ENCODE measurements at regions not wholly inside any gene's neighbourhood (a gene's known extent, or its start where the extent isn't known, plus 50 kb on each side); places are given as distances from the start of the nearest gene placed in this dataset.

DNA sequence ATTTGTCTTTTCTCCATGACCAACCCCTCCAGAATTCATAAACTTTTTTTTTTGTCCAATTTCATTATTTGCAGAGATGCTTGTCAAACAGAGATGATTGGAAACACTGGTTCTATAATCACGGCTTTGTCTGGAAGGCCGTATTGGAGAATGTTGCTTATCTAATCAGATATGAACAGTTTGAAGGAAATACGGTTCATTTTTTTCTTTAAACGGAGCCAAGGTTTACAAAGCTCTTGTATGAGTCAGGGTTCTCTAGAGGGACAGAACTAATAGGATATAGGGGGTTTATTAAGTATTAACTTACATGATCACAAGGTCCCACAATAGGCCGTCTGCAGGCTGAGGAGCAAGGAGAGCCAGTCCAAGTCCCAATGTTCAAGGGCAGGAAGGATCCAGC, 1415.8 kb downstream of the C4orf33 start:
- no peaks in the 10 kb centered on the region for H3K36me3 ChIP-seq (ENCODE audit: control insufficient read depth, insufficient read depth, low read length)
- no peak overlapping the region for H3K4me2 ChIP-seq (ENCODE audit: extremely low read depth, insufficient read depth, low read length)
- DNase-seq (ENCODE audit: low read depth in 2 of 2): peak in 1 of 2 donors; percentile 4
- H3K4me3 ChIP-seq (replicated peaks in 1 of 4; ENCODE audit: control extremely low read depth in 1 of 4, insufficient read depth in 1 of 4, low read depth in 3 of 4, low read length in 4 of 4): no peak overlapping the region
- H3K79me2 ChIP-seq (ENCODE audit: control insufficient read depth, insufficient read depth, low read length): no peaks in the 10 kb centered on the region
- H2AFZ ChIP-seq (ENCODE audit: low read length): no peak overlapping the region
- H4K20me1 ChIP-seq (ENCODE audit: control insufficient read depth, extremely low read depth, insufficient read depth, low read length): no peaks in the 10 kb centered on the region
- no peaks in the 10 kb centered on the region for H3K4me1 ChIP-seq (ENCODE audit: control insufficient read depth, extremely low read depth, insufficient read depth, low read length)
- H3K27ac ChIP-seq (ENCODE audit: insufficient read depth, low read length): no peak overlapping the region
- H3K9me3 ChIP-seq (ENCODE audit: control insufficient read depth, insufficient read depth, low read depth, low read length): no peaks in the 10 kb centered on the region
- H3K9ac ChIP-seq (ENCODE audit: insufficient read depth, low read length): no peak overlapping the region
- no peak for TF ChIP-seq EZH2 (IDR thresholded peaks at IDR 0.05; ENCODE audit: low read length, missing control alignments)
- TF ChIP-seq, protein P1, sequence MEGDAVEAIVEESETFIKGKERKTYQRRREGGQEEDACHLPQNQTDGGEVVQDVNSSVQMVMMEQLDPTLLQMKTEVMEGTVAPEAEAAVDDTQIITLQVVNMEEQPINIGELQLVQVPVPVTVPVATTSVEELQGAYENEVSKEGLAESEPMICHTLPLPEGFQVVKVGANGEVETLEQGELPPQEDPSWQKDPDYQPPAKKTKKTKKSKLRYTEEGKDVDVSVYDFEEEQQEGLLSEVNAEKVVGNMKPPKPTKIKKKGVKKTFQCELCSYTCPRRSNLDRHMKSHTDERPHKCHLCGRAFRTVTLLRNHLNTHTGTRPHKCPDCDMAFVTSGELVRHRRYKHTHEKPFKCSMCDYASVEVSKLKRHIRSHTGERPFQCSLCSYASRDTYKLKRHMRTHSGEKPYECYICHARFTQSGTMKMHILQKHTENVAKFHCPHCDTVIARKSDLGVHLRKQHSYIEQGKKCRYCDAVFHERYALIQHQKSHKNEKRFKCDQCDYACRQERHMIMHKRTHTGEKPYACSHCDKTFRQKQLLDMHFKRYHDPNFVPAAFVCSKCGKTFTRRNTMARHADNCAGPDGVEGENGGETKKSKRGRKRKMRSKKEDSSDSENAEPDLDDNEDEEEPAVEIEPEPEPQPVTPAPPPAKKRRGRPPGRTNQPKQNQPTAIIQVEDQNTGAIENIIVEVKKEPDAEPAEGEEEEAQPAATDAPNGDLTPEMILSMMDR (conservative IDR thresholded peaks at IDR 0.05 in 1 of 2, IDR thresholded peaks at IDR 0.05 in 1 of 2; ENCODE audit: low read depth in 1 of 2, low read length in 2 of 2): no peak
- no peaks in the 10 kb centered on the region for H3K27me3 ChIP-seq (ENCODE audit: control insufficient read depth, insufficient read depth, low read length)

DNA sequence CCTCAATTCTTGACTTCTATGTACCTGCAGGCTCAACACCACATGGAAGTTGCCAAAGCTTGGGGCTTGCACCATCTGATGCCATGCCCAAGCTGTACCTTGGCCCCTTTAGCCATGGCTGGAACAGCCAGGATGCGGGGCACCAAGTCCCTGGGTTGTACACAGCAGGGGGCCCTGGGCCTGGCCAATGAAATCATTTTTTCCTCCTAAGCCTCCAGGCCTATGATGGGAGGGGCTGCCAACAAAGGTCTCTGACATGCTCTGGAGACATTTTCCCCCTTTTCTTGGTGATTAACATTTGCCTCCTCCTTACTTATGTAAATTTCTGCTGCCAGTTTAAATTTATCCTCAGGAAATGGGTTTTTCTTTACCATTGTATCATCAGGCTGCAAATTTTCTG, 1428.1 kb downstream of the C4orf33 start:
- H3K9me3 ChIP-seq (ENCODE audit: control insufficient read depth, insufficient read depth, low read depth, low read length): no peaks in the 10 kb centered on the region
- H2AFZ ChIP-seq (ENCODE audit: low read length): no peak overlapping the region
- H3K27ac ChIP-seq (ENCODE audit: insufficient read depth, low read length): no peak overlapping the region
- no peak overlapping the region for H3K9ac ChIP-seq (ENCODE audit: insufficient read depth, low read length)
- DNase-seq (ENCODE audit: low read depth in 2 of 2): no peak
- H3K79me2 ChIP-seq (ENCODE audit: control insufficient read depth, insufficient read depth, low read length): no peaks in the 10 kb centered on the region
- no peaks in the 10 kb centered on the region for H4K20me1 ChIP-seq (ENCODE audit: control insufficient read depth, extremely low read depth, insufficient read depth, low read length)
- no peak for TF ChIP-seq EZH2 (IDR thresholded peaks at IDR 0.05; ENCODE audit: low read length, missing control alignments)
- TF ChIP-seq, protein P1 (conservative IDR thresholded peaks at IDR 0.05 in 1 of 2, IDR thresholded peaks at IDR 0.05 in 1 of 2; ENCODE audit: low read depth in 1 of 2, low read length in 2 of 2): no peak
- no peaks in the 10 kb centered on the region for H3K27me3 ChIP-seq (ENCODE audit: control insufficient read depth, insufficient read depth, low read length)
- no peak overlapping the region for H3K4me3 ChIP-seq (replicated peaks in 1 of 4; ENCODE audit: control extremely low read depth in 1 of 4, insufficient read depth in 1 of 4, low read depth in 3 of 4, low read length in 4 of 4)
- no peaks in the 10 kb centered on the region for H3K36me3 ChIP-seq (ENCODE audit: control insufficient read depth, insufficient read depth, low read length)
- no peak overlapping the region for H3K4me2 ChIP-seq (ENCODE audit: extremely low read depth, insufficient read depth, low read length)
- no peaks in the 10 kb centered on the region for H3K4me1 ChIP-seq (ENCODE audit: control insufficient read depth, extremely low read depth, insufficient read depth, low read length)

DNA sequence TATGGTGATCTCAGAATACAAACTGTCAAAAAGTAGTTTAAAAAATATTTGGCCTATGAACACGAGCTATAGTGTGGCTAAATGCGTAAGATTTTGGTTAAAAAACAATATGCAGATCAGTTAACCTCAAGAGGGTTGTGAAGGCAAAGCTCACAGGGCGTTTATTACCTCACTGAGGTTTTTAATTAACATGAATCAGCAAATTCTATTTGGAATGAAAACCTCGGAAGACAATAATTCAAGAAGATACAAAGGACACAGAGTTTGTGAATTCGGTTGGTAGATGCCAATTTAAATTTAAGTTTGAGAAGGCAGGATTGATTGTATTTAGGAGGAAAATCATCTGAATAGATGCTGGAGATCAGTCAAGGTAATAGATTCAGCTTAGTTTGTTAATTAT, 1434.6 kb downstream of the C4orf33 start:
- Histone ChIP-seq H3K79me2 (ENCODE audit: control insufficient read depth, insufficient read depth, low read length) (no peaks in the 10 kb centered on the region), H3K27me3 (ENCODE audit: control insufficient read depth, insufficient read depth, low read length) (no peaks in the 10 kb centered on the region), H3K4me1 (ENCODE audit: control insufficient read depth, extremely low read depth, insufficient read depth, low read length) (no peaks in the 10 kb centered on the region), H3K9me3 (ENCODE audit: control insufficient read depth, insufficient read depth, low read depth, low read length) (no peaks in the 10 kb centered on the region), H2AFZ (ENCODE audit: low read length) (no peak overlapping the region), H4K20me1 (ENCODE audit: control insufficient read depth, extremely low read depth, insufficient read depth, low read length) (no peaks in the 10 kb centered on the region), H3K4me2 (ENCODE audit: extremely low read depth, insufficient read depth, low read length) (no peak overlapping the region), H3K4me3 (replicated peaks in 1 of 4; ENCODE audit: control extremely low read depth in 1 of 4, insufficient read depth in 1 of 4, low read depth in 3 of 4, low read length in 4 of 4) (no peak overlapping the region), H3K27ac (ENCODE audit: insufficient read depth, low read length) (no peak overlapping the region), H3K36me3 (ENCODE audit: control insufficient read depth, insufficient read depth, low read length) (no peaks in the 10 kb centered on the region), H3K9ac (ENCODE audit: insufficient read depth, low read length) (no peak overlapping the region)
- no peak for DNase-seq (ENCODE audit: low read depth in 2 of 2)
- no peak for TF ChIP-seq EZH2 (IDR thresholded peaks at IDR 0.05; ENCODE audit: low read length, missing control alignments)
- TF ChIP-seq, protein P1 (conservative IDR thresholded peaks at IDR 0.05 in 1 of 2, IDR thresholded peaks at IDR 0.05 in 1 of 2; ENCODE audit: low read depth in 1 of 2, low read length in 2 of 2): no peak

Measured in fibroblast of lung (primary cell).